HCT116 (cell line): ENCODE measurements at regions not wholly inside any gene's neighbourhood (a gene's known extent, or its start where the extent isn't known, plus 50 kb on each side); places are given as distances from the start of the nearest gene placed in this dataset.

Experiments
- POLR2AphosphoS5 ChIP-seq: IDR thresholded peaks from 2 replicates; pipeline ENCODE4 v1.6.1; 2011; ENCODE audit warnings: mild to moderate bottlenecking, low read depth, low read length, moderate library complexity
- SRF ChIP-seq: IDR thresholded peaks from 2 replicates; pipeline ENCODE4 v1.6.1; 2012; ENCODE audit warnings: low read depth
- TCF7L2 ChIP-seq: IDR thresholded peaks from 2 replicates; pipeline ENCODE4 v1.7.0; 2011; ENCODE audit warnings: borderline replicate concordance, inconsistent platforms; ENCODE audit not compliant: insufficient read depth, insufficient read length; ENCODE audit errors: extremely low read depth
- ZFX ChIP-seq: fragments of 450-650 bp; IDR thresholded peaks from 2 replicates; pipeline ENCODE4 v1.6.1; 2017
- TF ChIP-seq, protein P1 (sequence below): IDR thresholded peaks from 2 replicates; pipeline ENCODE4 v1.6.1; 2012; ENCODE audit warnings: low read depth
- TF ChIP-seq, protein P2 (sequence below), 3 experiments: fragments of 200-600 bp in 1 of 3; sonication (generic) in 1 of 3; IDR thresholded peaks in 2 of 3; conservative IDR thresholded peaks in 1 of 3; 2 replicates each; pipeline ENCODE4 v1.5.1; 2012 to 2017; ENCODE audit warnings: low read depth in 2 of 3, low read length in 2 of 3, antibody characterized with exemption in 1 of 3, borderline replicate concordance in 1 of 3, control low read depth in 1 of 3, mild to moderate bottlenecking in 1 of 3, mixed read lengths in 1 of 3, mixed run types in 1 of 3, moderate library complexity in 1 of 3; ENCODE audit not compliant: insufficient read depth in 1 of 3
- TF ChIP-seq, protein P3 (sequence below): IDR thresholded peaks from 2 replicates; pipeline ENCODE4 v1.6.1; 2012

GRCh38 chr16:48003206-48003907 lies 152.4 kb downstream of the ABCC12 start:
- TF ChIP-seq, protein P1, sequence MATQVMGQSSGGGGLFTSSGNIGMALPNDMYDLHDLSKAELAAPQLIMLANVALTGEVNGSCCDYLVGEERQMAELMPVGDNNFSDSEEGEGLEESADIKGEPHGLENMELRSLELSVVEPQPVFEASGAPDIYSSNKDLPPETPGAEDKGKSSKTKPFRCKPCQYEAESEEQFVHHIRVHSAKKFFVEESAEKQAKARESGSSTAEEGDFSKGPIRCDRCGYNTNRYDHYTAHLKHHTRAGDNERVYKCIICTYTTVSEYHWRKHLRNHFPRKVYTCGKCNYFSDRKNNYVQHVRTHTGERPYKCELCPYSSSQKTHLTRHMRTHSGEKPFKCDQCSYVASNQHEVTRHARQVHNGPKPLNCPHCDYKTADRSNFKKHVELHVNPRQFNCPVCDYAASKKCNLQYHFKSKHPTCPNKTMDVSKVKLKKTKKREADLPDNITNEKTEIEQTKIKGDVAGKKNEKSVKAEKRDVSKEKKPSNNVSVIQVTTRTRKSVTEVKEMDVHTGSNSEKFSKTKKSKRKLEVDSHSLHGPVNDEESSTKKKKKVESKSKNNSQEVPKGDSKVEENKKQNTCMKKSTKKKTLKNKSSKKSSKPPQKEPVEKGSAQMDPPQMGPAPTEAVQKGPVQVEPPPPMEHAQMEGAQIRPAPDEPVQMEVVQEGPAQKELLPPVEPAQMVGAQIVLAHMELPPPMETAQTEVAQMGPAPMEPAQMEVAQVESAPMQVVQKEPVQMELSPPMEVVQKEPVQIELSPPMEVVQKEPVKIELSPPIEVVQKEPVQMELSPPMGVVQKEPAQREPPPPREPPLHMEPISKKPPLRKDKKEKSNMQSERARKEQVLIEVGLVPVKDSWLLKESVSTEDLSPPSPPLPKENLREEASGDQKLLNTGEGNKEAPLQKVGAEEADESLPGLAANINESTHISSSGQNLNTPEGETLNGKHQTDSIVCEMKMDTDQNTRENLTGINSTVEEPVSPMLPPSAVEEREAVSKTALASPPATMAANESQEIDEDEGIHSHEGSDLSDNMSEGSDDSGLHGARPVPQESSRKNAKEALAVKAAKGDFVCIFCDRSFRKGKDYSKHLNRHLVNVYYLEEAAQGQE = no peak
- TF ChIP-seq, protein P2, sequence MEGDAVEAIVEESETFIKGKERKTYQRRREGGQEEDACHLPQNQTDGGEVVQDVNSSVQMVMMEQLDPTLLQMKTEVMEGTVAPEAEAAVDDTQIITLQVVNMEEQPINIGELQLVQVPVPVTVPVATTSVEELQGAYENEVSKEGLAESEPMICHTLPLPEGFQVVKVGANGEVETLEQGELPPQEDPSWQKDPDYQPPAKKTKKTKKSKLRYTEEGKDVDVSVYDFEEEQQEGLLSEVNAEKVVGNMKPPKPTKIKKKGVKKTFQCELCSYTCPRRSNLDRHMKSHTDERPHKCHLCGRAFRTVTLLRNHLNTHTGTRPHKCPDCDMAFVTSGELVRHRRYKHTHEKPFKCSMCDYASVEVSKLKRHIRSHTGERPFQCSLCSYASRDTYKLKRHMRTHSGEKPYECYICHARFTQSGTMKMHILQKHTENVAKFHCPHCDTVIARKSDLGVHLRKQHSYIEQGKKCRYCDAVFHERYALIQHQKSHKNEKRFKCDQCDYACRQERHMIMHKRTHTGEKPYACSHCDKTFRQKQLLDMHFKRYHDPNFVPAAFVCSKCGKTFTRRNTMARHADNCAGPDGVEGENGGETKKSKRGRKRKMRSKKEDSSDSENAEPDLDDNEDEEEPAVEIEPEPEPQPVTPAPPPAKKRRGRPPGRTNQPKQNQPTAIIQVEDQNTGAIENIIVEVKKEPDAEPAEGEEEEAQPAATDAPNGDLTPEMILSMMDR (IDR thresholded peaks at IDR 0.05 in 2 of 3, conservative IDR thresholded peaks at IDR 0.05 in 1 of 3; ENCODE audit: borderline replicate concordance in 1 of 3, insufficient read depth in 1 of 3, low read depth in 2 of 3, low read length in 2 of 3) = no peak
- TF ChIP-seq POLR2AphosphoS5 = no peak
- TF ChIP-seq ZFX = no peak
- TF ChIP-seq, protein P3, sequence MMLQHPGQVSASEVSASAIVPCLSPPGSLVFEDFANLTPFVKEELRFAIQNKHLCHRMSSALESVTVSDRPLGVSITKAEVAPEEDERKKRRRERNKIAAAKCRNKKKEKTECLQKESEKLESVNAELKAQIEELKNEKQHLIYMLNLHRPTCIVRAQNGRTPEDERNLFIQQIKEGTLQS = no peak
- no peak for TF ChIP-seq SRF
- TF ChIP-seq TCF7L2 = no peak
